HCT116 (cell line): ENCODE measurements at regions not wholly inside any gene's neighbourhood (a gene's known extent, or its start where the extent isn't known, plus 50 kb on each side); places are given as distances from the start of the nearest gene placed in this dataset.

Experiments
- ATAC-seq: fragments of 200-7000 bp; cut with Tn5 transposase; 2 replicates; pipeline ENCODE4 v1.9.1; 2020; ENCODE audit warnings: mild to moderate bottlenecking, moderate library complexity
- BruUV-seq: library from RNA; stranded (reverse); fragments of 400-500 nt; replicated peaks from 2 replicates; lab custom pipeline; 2021; lab: Mats Ljungman, UMichigan
- CTCF ChIA-PET: fragments of 300-600 bp; sonication (Branson Sonifier 250); formaldehyde crosslinking; loops from one replicate; lab custom pipeline; 2021; ENCODE audit warnings: antibody characterized with exemption; lab: Charles Lee
- POLR2A ChIA-PET: fragments of 300-600, 350-600 bp; sonication (Branson Sonifier 250); formaldehyde crosslinking; loops from one replicate; lab custom pipeline; 2021; ENCODE audit warnings: antibody characterized with exemption; lab: Charles Lee
- RAD21 ChIA-PET, 2 experiments: fragments of 300-600 bp; sonication (Branson Sonifier 250); formaldehyde crosslinking; loops; one replicate each; lab custom pipeline; 2023; ENCODE audit warnings: low total read pairs in 2 of 2; ENCODE audit not compliant: uncharacterized antibody in 2 of 2, unreplicated experiment in 2 of 2, low non-redundant PET in 1 of 2; lab: Charles Lee
- DNase-seq: peaks from one replicate; pipeline ENCODE4 v3.0.0-alpha.2; 2010; ENCODE audit warnings: low read depth, low spot score
- H2AFZ ChIP-seq: fragments of 200-600 bp; shearing (Covaris generic), sonication (generic); 2 replicates; pipeline ENCODE4 v1.6.1; 2017; ENCODE audit warnings: low read depth, mixed run types, mixed read lengths, antibody characterized with exemption, low read length; ENCODE audit not compliant: poor library complexity, severe bottlenecking
- H3K27ac ChIP-seq: 2 replicates; pipeline ENCODE4 v1.5.1; 2012; ENCODE audit warnings: low read depth, low read length
- H3K27me3 ChIP-seq: fragments of 200-600 bp; sonication (generic); 2 replicates; pipeline ENCODE4 v1.6.1; 2016; ENCODE audit warnings: mixed run types, low read length, mixed read lengths; ENCODE audit not compliant: insufficient read depth
- H3K36me3 ChIP-seq, 2 experiments: fragments of 200-500 bp in 1 of 2; fragments of 200-600 bp in 1 of 2; sonication (Bioruptor generic) in 1 of 2; sonication (generic) in 1 of 2; 2 replicates each; pipeline versions ENCODE4 v1.5.1 to v1.6.1; 2014 to 2016; ENCODE audit warnings: low read length in 2 of 2, inconsistent platforms in 1 of 2, mixed read lengths in 1 of 2, mixed run types in 1 of 2; ENCODE audit not compliant: insufficient read depth in 2 of 2, control insufficient read depth in 1 of 2
- H3K4me1 ChIP-seq, 2 experiments: fragments of 200-600 bp in 1 of 2; sonication (generic) in 1 of 2; 2 replicates each; pipeline versions ENCODE4 v1.5.1 to v1.6.1; 2012 to 2017; ENCODE audit warnings: low read length in 2 of 2, inconsistent platforms in 1 of 2, mild to moderate bottlenecking in 1 of 2, mixed read lengths in 1 of 2, mixed run types in 1 of 2, moderate library complexity in 1 of 2; ENCODE audit not compliant: insufficient read depth in 2 of 2, control insufficient read depth in 1 of 2
- H3K4me2 ChIP-seq: fragments of 200-600 bp; sonication (generic); 2 replicates; pipeline ENCODE4 v1.6.1; 2017; ENCODE audit warnings: mixed run types, low read length, mixed read lengths
- H3K4me3 ChIP-seq, 2 experiments: fragments of 200-600 bp in 1 of 2; sonication (generic) in 1 of 2; replicated peaks in 1 of 2; 2 replicates each; pipeline ENCODE4 v1.5.1; 2011 to 2016; ENCODE audit warnings: low read length in 2 of 2, control low read depth in 1 of 2, low read depth in 1 of 2, mild to moderate bottlenecking in 1 of 2, mixed read lengths in 1 of 2, mixed run types in 1 of 2
- H3K79me2 ChIP-seq: fragments of 200-600 bp; sonication (generic); 2 replicates; pipeline ENCODE4 v1.6.1; 2017; ENCODE audit warnings: mild to moderate bottlenecking, mixed run types, low read length, moderate library complexity, mixed read lengths; ENCODE audit not compliant: insufficient read depth
- H3K9ac ChIP-seq: fragments of 200-600 bp; sonication (generic); 2 replicates; pipeline ENCODE4 v1.6.1; 2016; ENCODE audit warnings: low read length, mixed read lengths
- H3K9me2 ChIP-seq: fragments of 200-600 bp; sonication (generic), shearing (Covaris generic); 2 replicates; pipeline ENCODE4 v1.6.1; 2017; ENCODE audit warnings: mixed run types, mild to moderate bottlenecking, moderate library complexity; ENCODE audit not compliant: insufficient read depth
- H3K9me3 ChIP-seq, 2 experiments: fragments of 200-500 bp in 1 of 2; fragments of 200-600 bp in 1 of 2; sonication (Bioruptor generic) in 1 of 2; sonication (generic) in 1 of 2; 2 replicates each; pipeline ENCODE4 v1.6.1; 2014 to 2017; ENCODE audit warnings: low read length in 2 of 2, mixed read lengths in 2 of 2, inconsistent platforms in 1 of 2, low read depth in 1 of 2, mild to moderate bottlenecking in 1 of 2, mixed run types in 1 of 2, moderate library complexity in 1 of 2; ENCODE audit not compliant: control insufficient read depth in 1 of 2, insufficient read depth in 1 of 2
- H4K20me1 ChIP-seq: fragments of 200-600 bp; sonication (generic), shearing (Covaris generic); 2 replicates; pipeline ENCODE4 v1.6.1; 2017; ENCODE audit warnings: mixed run types, mild to moderate bottlenecking, moderate library complexity; ENCODE audit not compliant: insufficient read depth
- CBX3 ChIP-seq: IDR thresholded peaks from 2 replicates; pipeline ENCODE4 v1.6.1; 2012; ENCODE audit warnings: low read depth
- CEBPB ChIP-seq: IDR thresholded peaks from 2 replicates; pipeline ENCODE4 v1.6.1; 2012; ENCODE audit warnings: low read depth
- EZH2 ChIP-seq: fragments of 200-600 bp; sonication (generic); IDR thresholded peaks from 2 replicates; pipeline ENCODE4 v1.6.1; 2017; ENCODE audit warnings: antibody characterized with exemption, mixed run types
- FOSL1 ChIP-seq: IDR thresholded peaks from 2 replicates; pipeline ENCODE4 v1.6.1; 2012; ENCODE audit warnings: low read depth
- POLR2A ChIP-seq: IDR thresholded peaks from 2 replicates; pipeline ENCODE4 v1.7.0; 2011; ENCODE audit warnings: borderline replicate concordance; ENCODE audit not compliant: insufficient read depth, insufficient read length; ENCODE audit errors: extremely low read depth
- RAD21 ChIP-seq: IDR thresholded peaks from 2 replicates; pipeline ENCODE4 v1.6.1; 2012; ENCODE audit warnings: low read depth, mild to moderate bottlenecking
- SRF ChIP-seq: IDR thresholded peaks from 2 replicates; pipeline ENCODE4 v1.6.1; 2012; ENCODE audit warnings: low read depth
- TCF7L2 ChIP-seq: IDR thresholded peaks from 2 replicates; pipeline ENCODE4 v1.7.0; 2011; ENCODE audit warnings: borderline replicate concordance, inconsistent platforms; ENCODE audit not compliant: insufficient read depth, insufficient read length; ENCODE audit errors: extremely low read depth
- ZFX ChIP-seq: fragments of 450-650 bp; IDR thresholded peaks from 2 replicates; pipeline ENCODE4 v1.6.1; 2017
- ZNF274 ChIP-seq: fragments of 200-500 bp; sonication (Bioruptor generic); IDR thresholded peaks from 2 replicates; pipeline ENCODE4 v1.6.1; 2014; ENCODE audit warnings: mild to moderate bottlenecking, low read depth, low read length, inconsistent platforms
- intact Hi-C: fragments of 100-400 bp; cut with micrococcal nuclease; formaldehyde crosslinking; loops from 2 replicates; pipeline ENCODE4 v1.10.0; 2022

GRCh38 chr4:79611026-79611425, 203.0 kb upstream of the GK2 start:
- Histone ChIP-seq H2AFZ (no peak overlapping the region), H3K9ac (no peak overlapping the region), H4K20me1 (no peaks in the 10 kb centered on the region), H3K27me3 (peaks cover 11% of the 10 kb centered on the region), H3K79me2 (no peaks in the 10 kb centered on the region), H3K4me3 (no peak overlapping the region), H3K9me3 (no peaks in the 10 kb centered on the region), H3K4me1 (no peaks in the 10 kb centered on the region), H3K36me3 (no peaks in the 10 kb centered on the region), H3K9me2 (no peaks in the 10 kb centered on the region), H3K27ac (no peak overlapping the region), H3K4me2 (no peak overlapping the region)
- BruUV-seq = no TSS peak
- POLR2A ChIA-PET = no interaction called here
- ATAC-seq = no peak
- CTCF ChIA-PET = no interaction called here
- intact Hi-C loops = no loop called here
- RAD21 ChIA-PET = no interaction called here
- no peak for TF ChIP-seq ZNF274
- no peak for TF ChIP-seq EZH2
- no peak for TF ChIP-seq ZFX
- TF ChIP-seq CEBPB = no peak
- TF ChIP-seq, all 23 proteins: peak for 0
- DNase-seq = no peak

DNA sequence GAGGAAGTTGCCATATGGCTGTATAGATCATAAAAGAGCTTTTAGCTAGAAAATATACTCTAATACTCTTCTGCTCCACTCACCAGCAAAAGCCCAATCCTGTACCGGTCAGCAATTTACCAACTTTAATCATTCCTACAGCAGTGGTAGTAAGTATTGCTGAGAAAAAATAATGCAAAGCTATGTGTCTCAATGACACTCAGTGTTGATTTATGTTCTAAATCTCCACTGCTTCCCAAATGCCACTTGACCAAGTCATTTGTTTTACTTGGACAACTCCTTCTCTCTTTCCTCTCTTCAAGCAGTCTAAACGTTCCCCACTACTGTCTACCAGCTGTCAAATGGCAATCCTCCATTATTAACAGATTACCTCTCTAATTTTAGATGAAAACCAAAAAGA, 201.8 kb upstream of the GK2 start:
- H3K36me3 ChIP-seq = no peaks in the 10 kb centered on the region
- no peak overlapping the region for H3K9ac ChIP-seq
- intact Hi-C loops = no loop called here
- POLR2A ChIA-PET = interaction anchor here (0.6 kb wide), 1 partner anchor 11 kb away, joined by 3 read pairs; no protein-coding TSS in a partner anchor
- H3K27ac ChIP-seq = no peak overlapping the region
- no peaks in the 10 kb centered on the region for H3K9me3 ChIP-seq
- H3K27me3 ChIP-seq = peaks cover 4% of the 10 kb centered on the region
- H4K20me1 ChIP-seq = no peaks in the 10 kb centered on the region
- H2AFZ ChIP-seq = no peak overlapping the region
- no peak overlapping the region for H3K4me3 ChIP-seq
- DNase-seq = no peak
- TF ChIP-seq POLR2A = no peak
- no peak for TF ChIP-seq ZNF274
- no peak for TF ChIP-seq SRF
- TF ChIP-seq ZFX = no peak
- TF ChIP-seq TCF7L2 = no peak
- no peak for TF ChIP-seq CBX3
- no peak for TF ChIP-seq RAD21
- no peak for TF ChIP-seq FOSL1
- TF ChIP-seq, all 23 proteins: peak for 0
- Histone ChIP-seq H3K79me2 (no peaks in the 10 kb centered on the region), H3K9me2 (no peaks in the 10 kb centered on the region), H3K4me1 (no peaks in the 10 kb centered on the region), H3K4me2 (no peak overlapping the region)
- ATAC-seq = no peak
- no TSS peak for BruUV-seq
- RAD21 ChIA-PET = no interaction called here
- CTCF ChIA-PET = no interaction called here
